NCI-H1105 treated with DMSO at 0.1 percent for 48 hours (cell line): ENCODE measurements at regions not wholly inside any gene's neighbourhood (a gene's known extent, or its start where the extent isn't known, plus 50 kb on each side); places are given as distances from the start of the nearest gene placed in this dataset.

ENCODE experiments used
- DNase-seq: peaks from one replicate; lab custom pipeline; 2025; lab: John Stamatoyannopoulos, UW

DNA sequence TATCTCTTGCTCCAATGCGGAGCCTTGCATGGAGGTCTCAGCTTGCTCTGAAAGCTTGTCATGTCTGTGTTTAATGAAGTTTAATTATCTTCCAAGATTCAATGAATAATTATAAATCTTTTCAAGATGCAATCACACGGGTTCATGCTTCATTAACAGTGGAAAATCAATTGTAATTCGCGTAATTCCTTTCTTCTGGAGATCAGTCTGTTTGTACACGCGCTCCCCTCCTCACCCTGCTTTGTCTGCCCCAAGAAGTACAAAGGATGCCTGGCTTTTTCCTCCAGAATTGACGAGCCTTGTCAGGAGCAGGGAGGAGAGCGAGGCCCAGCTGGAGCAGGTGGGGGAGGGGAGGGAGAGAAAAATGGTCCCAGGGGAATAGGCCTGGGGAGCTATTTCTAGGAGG lies 65.0 kb upstream of the DISP3 start:
- peak; percentile 50 for DNase-seq

GRCh38 chr1:11414926-11415538 lies 63.9 kb upstream of the DISP3 start:
- no peak for DNase-seq

DNA sequence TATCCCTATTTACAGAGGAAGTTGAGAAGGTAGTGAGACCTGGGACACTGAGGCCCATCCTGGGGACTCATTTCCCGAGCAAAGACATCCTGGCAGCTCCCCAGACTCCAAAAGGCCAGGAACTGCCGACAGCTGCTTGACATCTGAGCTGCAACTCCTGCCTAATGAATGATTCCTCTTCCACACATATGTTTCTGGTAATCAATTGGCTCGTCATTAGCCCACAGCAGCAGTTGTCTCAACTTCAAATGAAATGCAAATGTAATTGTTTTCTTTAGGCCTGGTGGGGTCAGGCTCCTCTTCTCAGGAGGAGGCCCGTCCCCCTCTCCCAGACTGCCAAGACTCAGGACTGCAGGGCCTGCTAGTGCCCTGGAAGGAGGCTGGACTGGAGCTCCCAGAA lies 61.8 kb upstream of the DISP3 start:
- DNase-seq = no peak

DNA sequence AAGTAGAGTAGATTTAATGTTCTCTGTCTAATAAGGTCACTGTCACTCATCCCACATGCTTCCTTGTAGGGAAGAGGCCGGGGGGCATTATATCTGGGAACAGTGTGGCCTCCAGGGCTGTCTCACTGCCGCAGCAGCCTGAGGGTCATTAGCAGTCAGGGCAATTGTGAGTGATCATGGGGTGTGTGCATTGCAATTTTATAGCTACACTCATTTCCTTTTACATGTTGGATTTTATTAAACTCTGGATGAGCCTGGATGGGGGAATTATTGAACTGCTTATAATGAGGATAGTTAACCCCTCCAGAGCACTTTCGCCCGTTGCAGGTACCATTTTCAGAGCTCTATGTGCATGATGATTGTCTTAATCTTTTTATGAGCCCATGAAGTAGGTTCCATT lies 60.9 kb upstream of the DISP3 start:
- no peak for DNase-seq

DNA sequence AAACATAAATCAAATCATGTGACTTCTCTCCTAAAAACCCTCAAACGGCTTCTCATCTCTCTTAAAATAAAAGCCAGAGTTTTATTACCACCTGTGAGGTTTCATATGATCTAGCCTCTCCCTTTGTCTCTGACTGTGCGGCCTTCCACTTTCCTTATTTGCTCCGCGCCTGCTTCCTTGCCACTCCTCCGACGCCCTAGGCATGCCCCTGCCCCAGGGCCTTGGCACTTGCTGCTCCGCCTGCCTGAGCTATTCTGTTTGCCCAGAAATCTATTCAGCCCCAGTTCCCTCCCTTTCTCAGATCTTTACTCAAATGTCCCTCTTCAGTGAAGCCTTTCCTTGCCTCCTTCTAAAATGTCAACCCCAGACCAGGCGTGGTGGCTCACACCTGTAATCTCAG lies 57.5 kb upstream of the DISP3 start:
- DNase-seq = no peak

DNA sequence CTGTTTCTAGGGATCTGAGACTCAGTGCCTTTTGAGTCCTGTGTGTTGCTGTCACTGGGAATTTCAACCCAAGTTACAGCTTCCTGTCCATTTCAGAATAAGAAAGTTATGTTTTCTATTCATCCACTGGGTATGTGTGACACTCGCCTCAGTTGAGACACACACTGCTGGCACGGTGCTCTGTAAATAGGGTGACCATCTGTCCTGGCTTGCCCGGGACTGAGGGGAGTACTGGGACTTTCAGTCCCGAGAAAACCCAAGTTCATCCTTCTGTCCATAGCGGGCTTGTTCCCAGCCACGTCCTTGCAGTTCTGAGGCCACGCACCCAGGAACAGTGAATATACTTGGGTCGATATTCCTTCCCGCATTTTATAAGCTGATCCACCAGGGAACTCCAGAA lies 56.3 kb upstream of the DISP3 start:
- no peak for DNase-seq

GRCh38 chr1:11426617-11427016 lies 52.3 kb upstream of the DISP3 start:
- no peak for DNase-seq

DNA sequence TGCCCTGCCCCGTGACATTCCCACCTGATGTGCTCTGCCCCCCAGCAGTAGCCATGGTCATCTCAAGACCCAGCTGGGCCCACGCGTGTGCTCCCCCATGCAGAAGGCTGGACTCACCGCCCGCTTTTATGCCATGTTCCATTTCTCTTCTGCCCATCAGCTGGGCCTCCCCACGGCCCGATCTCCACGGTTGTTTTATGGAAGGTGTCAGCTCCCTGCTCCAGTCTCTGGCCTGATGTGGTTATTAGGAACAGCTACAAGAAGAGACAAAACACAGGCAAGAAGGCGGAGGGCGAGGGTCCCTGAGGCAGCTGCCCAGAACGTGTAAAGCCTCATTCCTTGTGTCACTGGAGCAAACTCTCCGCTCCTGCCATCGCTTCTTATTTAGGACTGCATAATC lies 50.2 kb upstream of the DISP3 start:
- DNase-seq = no peak
